Retinal pigment epithelial cell (primary cell): ENCODE measurements at regions not wholly inside any gene's neighbourhood (a gene's known extent, or its start where the extent isn't known, plus 50 kb on each side); places are given as distances from the start of the nearest gene placed in this dataset.
"Not testable (repeated sequence)": the region's sequence is repeated elsewhere in the genome, so short reads cannot be mapped to it uniquely, and the experiment has no call there.

ENCODE experiments used
- DNase-seq: peaks from one replicate; pipeline ENCODE4 v3.0.0-alpha.2; 2010; ENCODE audit warnings: low read depth
- H3K4me3 ChIP-seq: 2 replicates; pipeline ENCODE4 v1.5.1; 2011; ENCODE audit warnings: mild to moderate bottlenecking, low read length, control low read depth, moderate library complexity
- CTCF ChIP-seq: conservative IDR thresholded peaks from 2 replicates; pipeline ENCODE4 v1.5.1; 2011; ENCODE audit warnings: low read depth, low read length, control low read depth, inconsistent platforms

GRCh38 chr1:233796146-233796783, 108.2 kb upstream of the SLC35F3 start:
- TF ChIP-seq CTCF, result no peak
- no peak overlapping the region for H3K4me3 ChIP-seq
- no peak for DNase-seq

GRCh38 chr1:233802611-233803010, 101.9 kb upstream of the SLC35F3 start:
- no peak overlapping the region for H3K4me3 ChIP-seq
- DNase-seq, result no peak
- TF ChIP-seq CTCF, result no peak

GRCh38 chr1:233805786-233806185, 98.7 kb upstream of the SLC35F3 start:
- no peak overlapping the region for H3K4me3 ChIP-seq
- no peak for TF ChIP-seq CTCF
- DNase-seq, result no peak

- no peak for TF ChIP-seq CTCF
- H3K4me3 ChIP-seq, result no peak overlapping the region
- DNase-seq, result no peak
Measured at GRCh38 chr1:233815357-233815756, 89.1 kb upstream of the SLC35F3 start.

- no peak for TF ChIP-seq CTCF
- H3K4me3 ChIP-seq, result no peak overlapping the region
- no peak for DNase-seq
Measured at GRCh38 chr1:233815865-233816264, 88.6 kb upstream of the SLC35F3 start.

GRCh38 chr1:233816348-233816747, 88.1 kb upstream of the SLC35F3 start:
- no peak for DNase-seq
- H3K4me3 ChIP-seq, result no peak overlapping the region
- TF ChIP-seq CTCF, result no peak

- no peak for TF ChIP-seq CTCF
- DNase-seq, result no peak
- H3K4me3 ChIP-seq, result no peak overlapping the region
Measured at GRCh38 chr1:233819042-233819441, 85.4 kb upstream of the SLC35F3 start.

GRCh38 chr1:233824179-233824578, 80.3 kb upstream of the SLC35F3 start:
- H3K4me3 ChIP-seq, DNase-seq: not testable (repeated sequence)

GRCh38 chr1:233827937-233828336, 76.5 kb upstream of the SLC35F3 start:
- not testable (repeated sequence) for DNase-seq, H3K4me3 ChIP-seq
